ENCODE measurements at regions not wholly inside any gene's neighbourhood (a gene's known extent, or its start where the extent isn't known, plus 50 kb on each side); places are given as distances from the start of the nearest gene placed in this dataset.

DNA sequence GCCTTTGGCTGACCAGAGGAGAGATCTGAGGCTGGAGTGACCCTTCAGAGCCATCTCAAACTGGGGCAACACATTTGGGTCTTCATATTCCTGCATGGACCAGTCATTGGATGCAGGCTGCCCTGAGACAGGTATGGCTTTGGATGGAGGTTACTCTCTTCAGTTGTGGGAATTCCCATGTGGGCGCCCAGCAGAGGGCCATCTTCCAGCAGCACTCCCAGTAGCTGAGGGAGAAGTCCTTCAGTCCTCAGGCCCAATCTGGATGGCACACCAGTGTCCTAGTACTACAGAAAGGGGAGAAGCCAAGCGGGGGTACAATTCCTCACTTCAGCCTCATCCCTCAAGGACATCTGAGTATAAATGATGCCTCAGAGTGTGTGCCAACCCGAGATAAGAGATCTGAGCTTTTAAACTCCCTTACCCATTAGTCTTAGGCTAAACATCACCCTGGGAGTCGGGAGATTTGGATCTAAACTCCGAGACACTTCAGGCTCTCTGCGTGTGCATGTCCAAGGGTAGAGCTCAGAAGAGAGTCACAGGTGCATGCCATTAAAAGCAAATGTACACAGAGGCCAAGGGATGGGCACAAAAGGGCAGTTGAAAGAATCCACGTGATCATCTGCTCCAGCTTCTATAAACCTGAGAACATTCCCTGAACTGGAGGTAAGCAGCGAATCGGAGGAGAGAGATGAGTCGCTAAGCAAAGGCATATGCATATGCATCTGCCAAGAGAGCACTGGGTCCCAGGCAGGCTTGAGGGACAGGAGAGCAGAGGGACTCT lies 204.6 kb downstream of the CD83 start:
- in situ Hi-C loops (cut with HindIII; ENCODE audit: low pct_unique_long_range_greater_than_20kb, low sequenced_read_pairs): no loop called here
- peak in 1 of 2 experiments; percentile 66 for DNase-seq (ENCODE audit: low read depth in 1 of 2, low spot score in 1 of 2)
- TF ChIP-seq JUND (IDR thresholded peaks at IDR 0.05; ENCODE audit: low read depth): no peak

DNA sequence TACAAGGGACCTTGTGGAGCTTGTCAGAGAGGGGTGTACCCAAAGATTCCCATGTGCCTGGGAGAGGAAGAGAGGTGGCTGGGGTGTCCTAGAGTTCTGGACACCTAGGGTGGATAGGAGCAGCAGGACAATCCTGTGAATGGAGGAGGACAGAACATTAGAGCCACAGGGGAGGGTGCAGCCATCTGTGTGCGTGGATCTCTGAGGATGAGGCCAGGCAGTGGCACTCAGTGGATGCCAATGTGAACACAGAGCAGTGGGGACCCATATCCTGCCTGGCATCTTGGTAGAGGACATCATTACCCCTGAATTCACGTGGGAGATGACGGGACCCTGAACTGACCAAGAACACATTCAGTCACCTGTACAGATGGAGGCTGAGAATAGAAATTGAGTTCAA lies 205.3 kb downstream of the CD83 start:
- no peak for DNase-seq (ENCODE audit: low read depth in 1 of 2, low spot score in 1 of 2)
- TF ChIP-seq JUND (IDR thresholded peaks at IDR 0.05; ENCODE audit: low read depth): no peak
- in situ Hi-C loops (cut with HindIII; ENCODE audit: low pct_unique_long_range_greater_than_20kb, low sequenced_read_pairs): no loop called here

DNA sequence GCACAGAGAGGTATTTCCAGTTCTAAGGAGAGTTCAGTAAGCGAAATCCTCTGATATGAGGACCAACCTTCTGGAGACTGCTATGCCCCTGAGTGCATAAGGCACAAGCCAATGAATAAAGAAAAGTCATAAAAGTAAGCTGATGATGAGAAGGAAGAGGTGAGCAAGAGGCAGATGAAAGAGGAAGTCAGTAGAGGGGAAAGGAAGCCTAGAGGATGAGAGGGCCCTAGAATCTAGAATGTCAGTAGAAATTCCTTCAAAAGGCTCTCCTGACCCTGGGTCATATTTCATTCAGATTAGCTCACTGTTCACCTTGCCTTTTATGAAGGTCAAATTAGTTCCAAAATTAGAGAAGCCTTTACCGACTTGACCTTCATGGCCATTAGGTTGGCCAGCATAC lies 209.2 kb downstream of the CD83 start:
- in situ Hi-C loops (cut with HindIII; ENCODE audit: low pct_unique_long_range_greater_than_20kb, low sequenced_read_pairs): no loop called here
- TF ChIP-seq JUND (IDR thresholded peaks at IDR 0.05; ENCODE audit: low read depth): no peak
- DNase-seq (ENCODE audit: low read depth in 1 of 2, low spot score in 1 of 2): no peak

DNA sequence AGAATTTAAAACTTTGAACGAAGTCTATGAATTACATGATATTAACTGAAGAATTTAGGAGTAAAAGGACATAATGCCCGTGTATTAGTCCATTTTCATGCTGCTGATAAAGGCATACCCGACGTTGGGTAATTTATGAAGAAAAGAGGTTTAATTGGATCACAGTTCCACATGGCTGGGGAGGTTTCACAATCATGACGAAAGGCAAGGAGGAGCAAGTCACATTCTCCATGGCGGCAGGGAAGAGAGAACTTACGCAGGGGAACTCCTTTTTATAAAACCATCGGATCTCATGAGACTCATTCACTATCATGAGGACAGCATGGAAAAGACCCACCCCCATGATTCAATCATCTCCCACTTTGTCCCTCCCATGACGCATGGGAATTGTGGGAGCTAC lies 210.6 kb downstream of the CD83 start:
- no peak for DNase-seq (ENCODE audit: low read depth in 1 of 2, low spot score in 1 of 2)
- no peak for TF ChIP-seq JUND (IDR thresholded peaks at IDR 0.05; ENCODE audit: low read depth)
- in situ Hi-C loops (cut with HindIII; ENCODE audit: low pct_unique_long_range_greater_than_20kb, low sequenced_read_pairs): no loop called here

DNA sequence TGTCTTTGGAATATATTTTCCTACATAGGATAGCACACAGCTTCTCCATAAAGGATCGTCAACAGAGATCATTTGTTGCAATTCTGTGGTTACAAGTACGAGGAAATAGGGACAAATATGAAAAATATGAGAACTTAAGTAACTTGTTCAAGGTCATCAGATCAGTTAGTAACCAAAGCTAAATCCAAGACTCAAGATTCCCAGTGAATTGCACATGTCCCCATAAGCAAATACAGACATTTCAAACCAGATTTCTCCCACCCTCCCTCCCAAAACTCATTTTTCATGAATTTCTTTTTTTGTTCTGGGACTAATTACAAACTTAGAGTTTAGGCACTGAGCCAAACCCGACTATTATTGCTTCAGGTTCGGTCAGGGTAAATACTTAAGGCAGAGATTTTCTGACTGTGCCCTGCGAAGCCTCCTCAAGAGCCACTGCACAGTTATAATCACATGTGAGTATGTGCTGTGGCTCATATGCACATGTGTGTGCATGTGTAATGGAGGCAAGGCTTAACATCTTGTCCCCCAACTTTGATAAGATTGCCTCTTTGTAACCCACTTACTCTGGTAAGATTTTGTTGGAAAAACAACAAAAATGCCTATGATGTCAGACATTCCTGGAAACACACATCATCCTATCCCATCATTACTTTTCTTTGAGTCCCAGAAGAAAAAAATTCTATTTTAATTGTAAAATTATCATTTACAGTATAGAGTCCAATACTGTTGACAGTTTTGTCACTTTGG lies 216.2 kb downstream of the CD83 start:
- DNase-seq (ENCODE audit: low read depth in 1 of 2, low spot score in 1 of 2): no peak
- in situ Hi-C loops (cut with HindIII; ENCODE audit: low pct_unique_long_range_greater_than_20kb, low sequenced_read_pairs): no loop called here
- no peak for TF ChIP-seq JUND (IDR thresholded peaks at IDR 0.05; ENCODE audit: low read depth)

DNA sequence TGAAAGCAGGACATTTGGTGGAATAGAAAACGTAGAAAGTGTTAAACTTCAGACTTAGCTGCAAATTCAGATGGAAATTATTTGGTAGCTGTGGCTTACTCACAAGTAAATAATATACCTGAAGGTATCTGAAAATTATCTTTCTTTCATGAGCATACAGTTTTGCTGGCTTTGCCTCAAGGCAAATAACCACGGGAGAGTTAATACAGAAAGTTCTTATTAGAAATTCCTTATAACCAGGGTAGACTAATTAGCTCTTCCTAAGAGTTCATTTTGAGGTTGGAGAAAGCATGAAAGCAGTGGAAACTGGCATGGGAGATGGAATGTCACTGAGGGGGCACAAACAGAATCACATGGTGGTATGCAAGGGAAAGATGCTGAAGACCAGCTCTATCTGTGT lies 217.5 kb downstream of the CD83 start:
- no peak for TF ChIP-seq JUND (IDR thresholded peaks at IDR 0.05; ENCODE audit: low read depth)
- in situ Hi-C loops (cut with HindIII; ENCODE audit: low pct_unique_long_range_greater_than_20kb, low sequenced_read_pairs): no loop called here
- no peak for DNase-seq (ENCODE audit: low read depth in 1 of 2, low spot score in 1 of 2)

DNA sequence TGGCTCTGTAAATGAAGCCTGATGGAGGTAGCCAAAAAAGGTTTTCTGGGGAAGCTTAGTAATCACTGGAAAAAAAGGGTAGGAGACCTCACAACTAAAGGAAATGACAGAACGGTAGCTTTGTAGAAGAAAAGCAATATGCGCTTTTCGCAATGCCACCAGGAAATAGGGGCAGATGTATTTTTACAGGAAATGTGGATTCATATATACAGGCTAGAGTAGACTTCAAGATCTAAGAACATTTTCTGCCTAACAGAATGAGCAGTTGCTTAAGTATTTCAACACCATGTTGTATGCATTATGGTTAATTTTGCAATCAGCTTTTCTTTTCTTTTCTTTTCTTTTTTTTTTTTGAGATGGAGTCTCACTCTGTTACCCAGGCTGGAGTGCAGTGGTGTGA lies 219.6 kb downstream of the CD83 start:
- no peak for DNase-seq (ENCODE audit: low read depth in 1 of 2, low spot score in 1 of 2)
- no peak for TF ChIP-seq JUND (IDR thresholded peaks at IDR 0.05; ENCODE audit: low read depth)
- in situ Hi-C loops (cut with HindIII; ENCODE audit: low pct_unique_long_range_greater_than_20kb, low sequenced_read_pairs): no loop called here

DNA sequence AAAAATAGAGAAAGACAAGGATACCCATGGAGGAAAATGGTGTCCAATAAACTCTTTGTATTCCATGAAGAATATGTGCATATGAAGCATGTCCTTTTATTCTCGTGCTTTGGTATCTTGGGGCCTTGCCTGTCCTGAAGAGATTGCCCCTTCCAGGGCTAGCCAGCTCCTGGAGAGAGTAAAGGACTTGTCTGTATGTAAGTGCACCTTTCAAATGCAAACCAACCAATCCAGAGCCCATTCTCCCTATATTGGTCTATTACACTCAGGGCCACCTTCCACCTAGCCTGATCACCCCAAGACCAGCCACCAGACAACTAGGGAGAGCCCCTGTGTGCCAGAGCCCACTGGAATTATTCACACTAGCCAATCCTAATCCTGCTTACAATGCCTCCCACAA lies 221.6 kb downstream of the CD83 start:
- DNase-seq (ENCODE audit: low read depth in 1 of 2, low spot score in 1 of 2): no peak
- no peak for TF ChIP-seq JUND (IDR thresholded peaks at IDR 0.05; ENCODE audit: low read depth)
- in situ Hi-C loops (cut with HindIII; ENCODE audit: low pct_unique_long_range_greater_than_20kb, low sequenced_read_pairs): no loop called here

DNA sequence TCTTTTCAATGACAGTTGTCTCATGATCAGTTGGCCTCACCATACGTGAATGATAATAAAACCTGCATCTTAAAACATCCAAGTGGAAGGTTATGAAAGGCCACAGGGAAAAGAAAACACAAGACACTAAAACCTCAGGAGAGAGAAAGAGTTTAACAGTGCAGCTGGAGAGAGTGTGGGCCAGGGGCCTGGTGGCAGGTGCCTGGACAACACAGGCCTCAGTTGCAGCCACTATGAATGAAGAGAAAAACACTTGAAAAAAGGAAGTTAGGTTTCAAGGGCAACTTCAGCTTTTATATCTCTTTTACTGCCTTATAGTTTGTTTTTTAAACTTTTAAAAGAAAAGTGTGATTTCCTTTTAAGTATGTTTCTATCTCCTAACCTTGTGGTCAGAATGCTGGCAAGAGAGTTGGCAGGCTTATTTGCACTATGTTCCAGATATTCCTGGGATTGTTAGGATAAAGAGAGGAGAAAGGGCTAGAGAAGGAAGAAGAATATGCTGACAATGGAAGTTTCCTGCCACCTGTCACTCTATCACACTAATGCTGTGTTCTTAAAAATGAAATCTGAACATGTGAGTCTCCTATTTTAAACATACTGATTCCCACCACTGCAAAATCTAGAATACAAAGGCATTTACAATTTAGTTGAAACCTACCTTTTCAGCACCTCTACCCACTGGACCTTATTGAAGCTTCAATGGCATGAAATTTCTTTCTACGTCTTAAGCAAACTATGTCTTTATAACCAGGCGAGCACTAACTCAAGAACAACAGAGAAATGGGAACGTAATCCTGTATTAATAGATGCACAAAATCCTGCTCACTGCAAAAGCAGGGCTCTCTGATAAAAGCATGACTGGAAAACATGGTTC lies 222.4 kb downstream of the CD83 start:
- in situ Hi-C loops (cut with HindIII; ENCODE audit: low pct_unique_long_range_greater_than_20kb, low sequenced_read_pairs): no loop called here
- DNase-seq (ENCODE audit: low read depth in 1 of 2, low spot score in 1 of 2): no peak
- no peak for TF ChIP-seq JUND (IDR thresholded peaks at IDR 0.05; ENCODE audit: low read depth)

DNA sequence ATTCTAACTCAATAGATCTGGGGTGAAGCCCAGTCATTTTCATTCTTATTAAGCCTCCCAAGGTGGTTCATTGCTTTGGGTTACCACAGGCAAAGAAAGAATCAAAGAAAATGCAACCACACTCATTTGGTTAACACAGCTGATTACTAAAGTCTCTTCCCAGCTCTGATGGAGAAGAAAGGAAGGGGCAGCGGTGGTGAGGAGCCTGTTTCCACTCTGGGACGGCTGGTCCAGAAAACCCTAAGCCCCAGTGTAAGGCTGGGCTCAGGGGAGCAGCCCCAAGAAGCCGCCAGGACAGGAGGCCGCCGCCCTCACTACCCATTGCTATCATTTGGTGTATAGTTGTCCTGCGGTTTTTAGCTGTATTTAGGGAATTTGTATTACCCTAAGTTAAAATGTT lies 226.9 kb downstream of the CD83 start:
- no peak for TF ChIP-seq JUND (IDR thresholded peaks at IDR 0.05; ENCODE audit: low read depth)
- in situ Hi-C loops (cut with HindIII; ENCODE audit: low pct_unique_long_range_greater_than_20kb, low sequenced_read_pairs): no loop called here
- DNase-seq (ENCODE audit: low read depth in 1 of 2, low spot score in 1 of 2): no peak

DNA sequence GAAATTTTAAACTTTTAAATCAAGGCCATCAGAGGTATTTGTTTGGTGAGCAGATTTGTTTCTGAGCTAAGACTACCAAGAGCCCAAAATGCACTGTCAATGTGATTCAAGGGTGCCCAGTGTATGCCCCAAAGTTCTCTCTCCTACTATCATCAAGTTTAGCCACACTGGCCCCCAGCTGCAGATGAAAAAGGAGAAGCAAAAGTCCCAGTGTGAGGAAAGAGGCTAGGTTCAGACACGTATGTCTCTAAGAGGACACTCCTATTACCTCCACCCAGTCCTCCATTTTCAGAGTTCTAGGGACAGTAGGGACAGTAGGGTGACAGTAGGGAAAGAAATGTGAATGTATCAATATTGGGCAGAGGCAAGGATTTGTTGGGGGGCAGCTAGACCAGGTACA lies 230.8 kb downstream of the CD83 start:
- no peak for DNase-seq (ENCODE audit: low read depth in 1 of 2, low spot score in 1 of 2)
- in situ Hi-C loops (cut with HindIII; ENCODE audit: low pct_unique_long_range_greater_than_20kb, low sequenced_read_pairs): no loop called here
- TF ChIP-seq JUND (IDR thresholded peaks at IDR 0.05; ENCODE audit: low read depth): no peak

DNA sequence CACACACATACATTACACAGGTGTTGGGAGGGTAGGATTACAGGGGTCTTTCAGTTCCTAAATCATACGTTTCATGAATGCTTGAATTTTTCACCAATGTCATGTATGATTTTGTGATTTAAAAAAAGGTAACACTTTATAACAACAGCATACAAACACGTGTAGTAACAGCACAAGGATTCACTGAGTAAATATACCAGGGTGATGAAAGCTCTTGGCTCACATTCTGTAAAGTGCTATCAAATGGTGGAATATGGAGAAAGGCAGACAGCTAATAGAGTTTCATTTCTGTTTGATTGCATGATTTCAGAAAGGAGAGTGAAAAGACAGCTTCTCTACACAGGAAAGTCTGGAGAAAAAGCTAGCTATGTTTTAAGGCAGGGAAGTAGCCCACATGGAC lies 231.9 kb downstream of the CD83 start:
- no peak for DNase-seq (ENCODE audit: low read depth in 1 of 2, low spot score in 1 of 2)
- in situ Hi-C loops (cut with HindIII; ENCODE audit: low pct_unique_long_range_greater_than_20kb, low sequenced_read_pairs): no loop called here
- no peak for TF ChIP-seq JUND (IDR thresholded peaks at IDR 0.05; ENCODE audit: low read depth)

DNA sequence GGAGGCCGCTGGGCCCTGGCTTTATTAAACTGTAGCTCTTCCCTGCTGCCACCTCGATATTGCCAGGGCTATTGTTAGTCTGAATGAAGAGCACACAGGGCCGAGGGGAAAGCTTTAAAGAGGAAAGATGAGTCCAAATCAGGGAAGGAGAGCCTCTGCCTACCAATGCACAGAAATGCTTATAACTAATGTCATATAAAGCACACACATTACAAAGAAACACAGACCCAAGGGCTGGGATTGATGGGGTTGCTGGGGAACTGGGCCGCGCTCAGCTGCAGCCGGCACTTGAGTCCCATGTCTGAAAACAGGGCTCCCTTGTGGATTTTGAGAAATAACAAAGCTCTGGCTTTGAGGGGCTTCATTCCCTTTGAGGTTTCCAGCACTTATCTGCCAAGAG lies 232.6 kb downstream of the CD83 start:
- DNase-seq (ENCODE audit: low read depth in 1 of 2, low spot score in 1 of 2): no peak
- no peak for TF ChIP-seq JUND (IDR thresholded peaks at IDR 0.05; ENCODE audit: low read depth)
- in situ Hi-C loops (cut with HindIII; ENCODE audit: low pct_unique_long_range_greater_than_20kb, low sequenced_read_pairs): no loop called here
